CD4-positive, alpha-beta T cell treated with Interleukin-4 for 4 hours (primary cell): ENCODE measurements at regions not wholly inside any gene's neighbourhood (a gene's known extent, or its start where the extent isn't known, plus 50 kb on each side); places are given as distances from the start of the nearest gene placed in this dataset.

ENCODE experiments used
- DNase-seq: peaks from one replicate; pipeline ENCODE4 v3.0.0-alpha.2; 2020

DNA sequence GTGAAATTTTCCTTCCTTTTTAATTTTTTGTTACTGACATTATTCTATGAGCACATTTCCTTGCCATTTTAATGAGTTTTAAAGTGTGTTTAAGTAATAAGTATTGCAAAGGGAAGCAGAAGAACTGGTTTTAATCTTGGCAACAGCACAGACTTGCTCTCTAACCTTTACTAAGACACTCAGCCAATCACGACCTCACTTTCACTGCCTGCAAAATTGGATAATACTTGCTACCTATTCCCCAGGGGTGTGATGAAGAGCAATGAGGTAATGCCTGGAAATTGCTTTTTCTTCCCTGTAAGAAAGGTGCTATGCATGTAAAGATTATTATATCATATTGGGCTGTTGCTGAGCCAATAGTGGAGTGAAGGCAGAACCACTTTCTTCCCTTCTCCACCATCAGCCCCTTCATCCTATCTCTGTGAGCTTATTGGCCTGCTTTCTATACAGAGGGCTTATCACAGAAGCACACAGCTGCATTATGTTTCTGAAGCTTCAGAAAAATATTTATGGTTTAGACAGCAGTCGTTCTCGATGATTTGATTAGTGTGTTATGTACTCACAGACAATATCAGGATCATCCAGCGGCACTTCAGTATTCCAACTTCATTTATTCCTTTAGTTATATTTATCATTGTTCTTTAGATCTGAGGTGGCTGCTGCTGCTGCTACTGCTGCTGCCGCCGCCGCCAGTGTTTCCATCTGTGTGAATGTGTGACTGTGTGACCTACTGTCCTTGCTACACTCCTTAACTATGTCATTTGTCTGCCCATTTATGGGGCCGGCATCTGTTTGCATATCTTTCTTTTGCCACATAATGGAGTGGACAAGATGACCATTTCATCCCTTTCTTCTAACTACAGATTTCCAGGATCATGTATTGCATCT lies 255.1 kb downstream of the C4orf33 start:
- no peak for DNase-seq

DNA sequence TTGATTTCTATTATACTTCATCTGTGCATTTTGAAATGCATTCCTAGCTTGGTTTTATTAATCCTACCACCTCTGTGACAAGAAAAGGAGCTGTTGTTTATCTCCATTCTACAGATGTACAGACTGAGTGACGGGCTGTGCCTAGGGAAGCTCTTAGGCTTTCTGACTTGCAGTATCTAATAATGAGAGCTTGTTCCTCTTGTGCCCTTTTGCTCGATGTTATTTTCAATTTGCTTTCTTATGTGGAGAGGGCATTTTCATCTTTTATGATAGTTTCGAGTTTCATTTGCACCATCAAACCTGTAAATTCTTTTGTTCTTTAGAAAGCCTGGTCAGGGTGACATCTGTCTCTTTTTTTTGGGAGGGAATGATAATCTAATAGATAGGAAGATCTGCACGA lies 256.5 kb downstream of the C4orf33 start:
- DNase-seq: no peak

GRCh38 chr4:129353490-129353889 lies 257.5 kb downstream of the C4orf33 start:
- DNase-seq: no peak

- DNase-seq: no peak
Observed at GRCh38 chr4:129355031-129355430, 259.1 kb downstream of the C4orf33 start.

- no peak for DNase-seq
Observed at GRCh38 chr4:129355516-129355915, 259.6 kb downstream of the C4orf33 start.

DNA sequence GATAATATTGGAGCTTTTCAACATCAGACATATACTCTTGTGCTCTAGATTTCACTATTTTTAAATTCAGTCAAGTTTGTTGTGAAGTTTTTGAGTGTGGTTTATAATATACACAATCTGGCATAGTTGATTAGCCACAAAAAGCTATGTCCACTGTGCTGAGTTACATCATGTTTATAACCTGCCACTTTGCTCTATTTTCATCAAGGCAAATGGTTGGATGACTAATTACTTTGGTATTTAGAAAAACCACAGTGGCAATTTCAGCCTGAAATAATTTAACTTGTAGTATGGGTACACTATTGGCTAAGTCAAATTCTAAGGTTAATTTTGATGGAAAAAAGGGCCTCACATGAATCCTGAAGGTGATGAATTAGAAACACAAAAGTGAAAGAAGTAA lies 262.6 kb downstream of the C4orf33 start:
- no peak for DNase-seq

DNA sequence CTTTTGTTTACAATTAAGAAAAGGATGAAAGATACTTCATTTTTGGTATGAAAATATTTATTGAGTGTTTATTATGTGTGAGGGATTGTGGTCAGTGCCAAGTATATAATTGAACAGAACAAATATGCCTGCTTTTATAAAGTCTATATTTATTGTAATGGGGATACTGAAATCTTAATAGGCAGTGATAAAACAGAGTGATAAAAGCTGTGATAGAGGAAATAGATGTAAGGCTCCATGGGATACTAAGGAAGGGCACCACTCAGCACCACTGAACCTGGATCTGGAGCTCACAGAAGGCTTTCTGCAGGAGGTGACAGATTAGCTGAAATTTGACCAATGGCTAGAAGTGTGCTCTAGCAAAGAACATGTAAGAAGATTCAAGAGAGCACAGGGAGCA lies 263.5 kb downstream of the C4orf33 start:
- DNase-seq: no peak

DNA sequence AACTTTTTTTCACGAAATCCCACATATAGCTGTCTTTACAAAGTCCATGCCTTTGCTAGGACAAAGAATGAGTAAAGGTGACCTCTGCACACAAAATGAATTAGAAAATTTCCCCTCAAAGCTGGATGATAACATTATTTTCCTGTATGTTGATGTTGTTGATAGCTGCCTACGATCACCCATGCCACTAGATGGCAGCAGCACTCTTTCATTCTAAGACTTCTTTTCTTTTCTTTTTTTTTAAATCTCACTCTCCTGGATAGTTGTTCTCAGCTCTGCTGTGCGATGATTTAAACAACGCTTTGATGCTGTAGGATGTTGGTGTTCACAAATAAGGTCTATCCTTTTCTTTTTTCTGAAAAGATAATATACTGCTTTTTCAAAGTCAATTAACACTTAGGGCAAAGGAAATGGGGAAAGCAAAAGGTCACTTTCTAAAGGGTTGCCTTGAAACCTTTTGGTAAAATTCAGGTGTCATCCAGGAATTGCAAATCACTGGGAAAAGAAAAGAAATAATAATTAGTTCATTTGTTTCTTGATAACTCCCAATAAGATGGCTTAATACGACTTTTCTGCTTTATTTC lies 266.8 kb downstream of the C4orf33 start:
- peak; percentile 20 for DNase-seq

DNA sequence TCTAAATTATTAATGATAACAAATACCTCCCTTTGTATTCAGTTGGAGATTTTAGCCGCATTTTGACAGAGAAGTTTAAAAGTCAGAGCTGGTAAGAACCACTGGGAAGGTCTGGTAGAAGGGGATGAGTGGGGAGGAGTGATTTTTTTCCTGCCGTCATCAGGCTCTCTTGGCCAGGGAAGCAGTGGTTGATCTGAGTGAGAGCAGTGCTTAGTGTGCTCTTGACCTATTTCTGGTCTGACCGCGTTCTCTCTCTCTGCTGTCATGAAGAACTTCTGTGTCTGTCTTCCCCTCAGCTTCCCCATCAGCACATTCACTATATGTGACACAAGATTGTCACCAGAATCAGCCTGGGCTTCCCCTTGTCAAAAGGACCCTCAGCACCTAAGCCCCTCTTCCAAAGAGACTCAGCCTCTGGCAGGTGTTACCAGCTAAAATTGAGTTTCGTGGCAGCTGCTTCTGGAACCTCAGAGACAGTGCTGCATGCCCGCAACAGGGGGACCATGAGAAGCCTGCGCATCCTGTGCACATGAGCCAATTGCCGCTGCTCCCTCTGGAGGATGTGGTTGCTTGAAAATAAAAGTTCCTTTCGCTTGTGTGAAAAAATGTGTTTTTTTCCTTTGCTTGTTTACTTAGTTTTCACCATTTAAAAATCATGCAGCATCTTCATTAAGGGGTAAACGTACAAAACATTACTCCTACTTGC lies 268.9 kb downstream of the C4orf33 start:
- DNase-seq: no peak

- DNase-seq: no peak
Observed at GRCh38 chr4:129369361-129370010, 273.5 kb downstream of the C4orf33 start.

DNA sequence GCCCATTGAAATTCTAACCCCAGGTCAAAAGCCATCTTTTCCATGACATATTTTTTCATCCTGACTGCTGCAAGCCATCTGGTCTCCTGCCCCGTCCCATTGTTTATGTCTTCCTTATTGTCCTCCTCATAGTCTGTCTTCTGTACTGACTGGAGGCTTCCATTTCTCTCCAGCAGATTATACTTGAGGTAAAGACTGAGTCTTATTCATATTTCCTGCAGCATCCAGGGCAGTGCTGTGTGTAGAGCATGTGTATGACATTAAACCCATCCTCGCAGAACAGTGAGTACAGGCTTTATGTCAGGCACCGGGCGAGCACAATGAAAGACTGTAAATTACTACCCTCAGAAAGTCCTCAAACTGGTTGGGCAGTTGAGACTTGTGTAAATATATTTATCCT lies 275.1 kb downstream of the C4orf33 start:
- DNase-seq: no peak

DNA sequence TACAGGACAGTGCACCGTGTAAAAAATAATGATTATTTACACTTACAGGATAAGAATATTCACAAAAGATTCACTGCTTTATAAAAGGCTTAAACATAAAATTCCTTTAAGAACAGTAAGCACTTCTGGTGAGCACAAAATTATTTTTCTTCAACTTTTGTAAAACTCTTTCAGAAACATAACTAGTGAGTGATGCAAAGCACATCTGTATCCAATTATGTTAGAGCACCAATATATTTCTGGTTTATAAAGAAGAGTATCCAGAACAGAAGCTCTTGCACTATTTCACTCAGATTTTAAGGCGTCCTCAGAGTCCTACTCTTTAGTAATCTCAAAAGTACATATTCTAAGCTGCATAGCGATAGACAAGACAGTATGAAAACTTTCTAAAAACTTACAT lies 276.0 kb downstream of the C4orf33 start:
- DNase-seq: no peak

DNA sequence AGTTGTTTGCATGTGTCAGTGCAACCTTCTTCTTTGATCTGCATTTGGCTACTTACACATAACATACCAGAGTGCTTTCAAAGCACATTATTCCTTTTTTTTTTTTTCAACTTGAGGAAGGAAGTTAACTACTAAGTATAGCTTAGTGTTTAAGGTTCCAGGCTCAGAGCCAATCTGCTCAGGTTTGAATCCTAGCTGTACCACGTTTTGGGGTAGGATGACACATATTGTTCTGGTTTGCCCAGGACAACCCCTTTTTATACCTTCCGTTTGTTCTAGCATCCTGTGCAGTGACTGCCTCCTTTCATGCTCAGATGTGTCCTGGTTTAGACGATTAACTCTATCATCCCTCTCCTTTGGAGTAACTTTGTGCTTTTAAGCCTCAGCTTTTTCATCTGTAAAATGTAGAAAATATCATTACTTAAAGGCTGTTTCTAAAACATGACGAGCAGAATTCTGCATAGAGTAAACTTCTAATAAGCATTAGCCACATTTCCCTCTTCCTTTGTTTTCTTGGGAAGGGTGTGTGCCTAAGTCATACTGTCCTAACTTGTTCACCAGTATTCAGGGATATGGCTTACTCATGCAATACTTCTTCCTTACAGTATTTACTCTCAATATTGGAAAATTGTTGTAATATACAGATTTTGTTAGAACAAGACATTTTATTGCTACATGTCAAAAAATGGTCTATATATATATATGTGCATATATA lies 281.3 kb downstream of the C4orf33 start:
- no peak for DNase-seq

GRCh38 chr4:129378364-129378763 lies 282.4 kb downstream of the C4orf33 start:
- no peak for DNase-seq

DNA sequence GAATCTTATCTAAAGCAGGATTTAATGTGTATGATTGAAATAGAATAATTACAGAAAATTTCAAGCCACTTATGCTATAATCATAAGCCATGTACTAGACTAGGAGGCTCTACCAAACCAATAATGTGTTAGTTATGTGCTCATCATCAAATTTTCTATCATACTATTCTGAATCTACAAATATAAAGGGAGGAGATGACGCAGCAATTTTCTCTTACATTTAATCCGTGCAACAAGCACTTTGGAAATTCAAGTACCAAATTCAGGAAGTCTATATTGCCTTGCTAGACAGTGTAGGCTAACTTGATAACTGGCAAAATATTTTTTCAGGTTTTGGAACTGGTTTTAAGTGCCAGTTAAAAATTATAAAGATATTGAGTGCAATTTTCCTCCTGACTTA lies 283.5 kb downstream of the C4orf33 start:
- DNase-seq: no peak

DNA sequence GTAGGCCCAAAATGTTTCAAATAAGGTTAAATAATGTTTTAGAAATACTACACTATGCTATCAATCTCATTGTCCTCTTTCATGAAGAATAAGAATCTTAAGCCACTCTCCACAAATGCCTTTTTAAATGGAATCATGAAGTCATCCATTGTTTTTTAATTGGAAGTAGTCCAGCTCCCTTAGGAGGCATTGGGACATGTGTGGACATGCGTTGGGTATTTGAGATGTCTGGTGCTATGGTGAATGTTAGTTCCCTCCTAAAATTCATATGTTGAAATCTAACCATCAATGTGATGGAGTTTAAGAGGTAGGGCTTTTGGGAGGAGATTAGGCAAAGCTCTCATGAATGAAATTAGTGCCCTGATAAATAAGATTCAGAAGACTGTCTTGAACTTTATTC lies 289.0 kb downstream of the C4orf33 start:
- DNase-seq: no peak

DNA sequence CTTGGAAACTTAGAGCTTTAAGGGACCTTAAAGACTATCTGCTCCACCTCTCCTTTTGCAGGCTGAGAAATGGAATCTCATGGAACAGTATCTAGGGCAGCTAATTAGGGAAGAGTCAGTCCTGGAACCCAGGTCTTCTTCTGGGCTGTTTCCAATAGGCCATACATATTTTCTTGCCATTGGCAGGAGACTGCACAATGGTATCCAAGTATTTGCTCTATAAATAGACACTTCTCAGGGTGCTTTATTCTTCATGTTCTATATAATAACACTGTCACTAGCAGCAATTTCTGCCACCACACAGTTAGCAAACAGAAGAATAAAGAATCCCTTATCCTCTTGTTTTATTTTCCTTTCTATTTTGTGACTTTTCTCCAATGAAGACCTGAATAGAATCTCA lies 291.7 kb downstream of the C4orf33 start:
- DNase-seq: no peak

DNA sequence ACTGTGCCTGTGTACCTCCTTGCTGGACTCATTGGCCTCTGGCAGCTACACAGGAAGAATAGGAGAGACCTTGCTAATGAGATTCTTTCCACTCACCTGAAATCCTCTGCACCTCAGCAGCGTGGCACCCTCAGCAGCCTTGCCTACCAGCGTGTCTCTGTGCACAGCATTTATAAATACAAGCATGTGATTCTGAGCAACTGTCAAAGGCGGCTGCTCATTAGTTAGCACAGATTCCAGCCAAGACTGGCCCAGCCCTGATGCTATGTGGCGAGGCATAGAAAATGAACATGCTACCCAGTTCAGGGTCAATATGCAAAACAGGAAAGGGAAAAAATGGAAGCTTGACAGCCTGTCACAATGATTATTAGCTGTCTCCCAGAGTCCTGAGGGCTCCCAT lies 298.0 kb downstream of the C4orf33 start:
- no peak for DNase-seq

GRCh38 chr4:129394635-129395034 lies 298.7 kb downstream of the C4orf33 start:
- no peak for DNase-seq

- no peak for DNase-seq
Observed at GRCh38 chr4:129403848-129404247, 307.9 kb downstream of the C4orf33 start.

GRCh38 chr4:129410115-129410514 lies 314.2 kb downstream of the C4orf33 start:
- no peak for DNase-seq

DNA sequence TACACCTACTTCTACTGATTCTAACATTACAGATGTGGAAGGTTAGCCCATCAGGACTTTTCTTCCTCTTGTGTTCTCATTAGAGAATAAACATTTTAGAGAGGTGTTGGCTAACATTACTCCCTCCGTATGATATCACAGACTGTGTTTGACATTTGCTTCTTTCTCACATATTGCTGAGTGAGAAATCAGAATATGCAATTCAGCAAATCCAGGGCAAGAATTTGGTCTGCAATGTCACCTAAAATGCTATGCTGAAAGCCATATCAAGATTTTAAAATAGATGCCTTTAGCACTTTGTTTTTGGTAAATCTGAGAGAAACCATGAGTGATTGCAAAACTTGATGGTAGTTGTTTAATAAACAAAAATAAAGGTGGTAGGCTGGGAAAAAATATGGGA lies 319.1 kb downstream of the C4orf33 start:
- no peak for DNase-seq

GRCh38 chr4:129420637-129421036 lies 324.7 kb downstream of the C4orf33 start:
- no peak for DNase-seq
